ENCODE measurements at regions not wholly inside any gene's neighbourhood (a gene's known extent, or its start where the extent isn't known, plus 50 kb on each side); places are given as distances from the start of the nearest gene placed in this dataset.

GRCh38 chr12:19044430-19044829 lies 85.1 kb upstream of the PLEKHA5 start:
- no peak for DNase-seq
- Mint-ChIP-seq H3K27ac (no peak overlapping the region), H3K4me3 (no peak overlapping the region), H3K4me1 (peaks cover 2% of the 10 kb centered on the region), H3K36me3 (no peaks in the 10 kb centered on the region), H3K9me3 (no peaks in the 10 kb centered on the region), H3K27me3 (peaks cover 3% of the 10 kb centered on the region)

DNA sequence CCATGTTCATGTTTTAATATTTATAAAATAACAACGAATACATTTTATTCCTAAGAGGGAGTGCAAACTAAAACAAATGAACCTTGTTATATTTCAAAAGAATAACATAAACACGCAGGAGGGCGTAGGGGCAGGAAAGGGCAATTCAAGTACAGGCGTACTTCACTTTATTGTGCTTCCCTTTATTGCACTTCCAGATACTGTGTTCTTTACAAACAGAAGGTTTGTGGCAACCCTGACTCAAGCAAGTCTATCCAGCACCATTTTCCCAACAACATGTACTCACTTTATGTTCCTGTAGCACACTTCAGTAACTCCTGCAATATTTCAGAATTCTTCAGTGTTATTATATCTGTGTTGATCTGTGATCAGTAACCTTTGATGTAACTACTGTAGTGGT lies 84.6 kb upstream of the PLEKHA5 start:
- H3K36me3 Mint-ChIP-seq: no peaks in the 10 kb centered on the region
- H3K4me1 Mint-ChIP-seq: peaks cover 2% of the 10 kb centered on the region
- peaks cover 3% of the 10 kb centered on the region for H3K27me3 Mint-ChIP-seq
- DNase-seq: no peak
- no peak overlapping the region for H3K27ac Mint-ChIP-seq
- no peaks in the 10 kb centered on the region for H3K9me3 Mint-ChIP-seq
- H3K4me3 Mint-ChIP-seq: no peak overlapping the region

DNA sequence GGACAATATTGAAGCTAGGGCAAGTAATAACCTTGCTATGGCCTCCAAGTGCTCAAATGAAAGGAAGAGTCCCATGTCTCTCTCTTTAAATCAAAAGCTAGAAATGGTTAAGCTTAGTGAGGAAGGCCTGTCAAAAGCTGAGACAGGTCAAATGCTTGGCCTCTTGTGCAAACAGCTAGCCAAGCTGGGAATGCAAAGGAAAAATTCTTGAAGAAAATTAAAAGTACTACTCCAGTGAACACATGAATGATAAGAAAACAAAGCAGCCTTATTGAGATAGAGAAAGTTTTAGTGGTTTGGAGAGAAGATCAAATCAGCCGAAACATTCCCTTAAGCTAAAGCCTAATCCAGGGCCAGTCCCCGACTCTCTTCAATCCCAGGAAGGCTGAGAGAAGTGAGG lies 84.1 kb upstream of the PLEKHA5 start:
- Mint-ChIP-seq H3K36me3 (no peaks in the 10 kb centered on the region), H3K9me3 (no peaks in the 10 kb centered on the region), H3K27ac (no peak overlapping the region), H3K4me3 (no peak overlapping the region), H3K4me1 (peaks cover 2% of the 10 kb centered on the region), H3K27me3 (peaks cover 3% of the 10 kb centered on the region)
- no peak for DNase-seq

- H3K27me3 Mint-ChIP-seq: no peaks in the 10 kb centered on the region
- H3K9me3 Mint-ChIP-seq: no peaks in the 10 kb centered on the region
- no peak overlapping the region for H3K4me3 Mint-ChIP-seq
- H3K36me3 Mint-ChIP-seq: no peaks in the 10 kb centered on the region
- DNase-seq: no peak
- H3K4me1 Mint-ChIP-seq: peaks cover 2% of the 10 kb centered on the region
- H3K27ac Mint-ChIP-seq: no peak overlapping the region
These were observed 80.6 kb upstream of the PLEKHA5 start for GRCh38 chr12:19048943-19049342.

DNA sequence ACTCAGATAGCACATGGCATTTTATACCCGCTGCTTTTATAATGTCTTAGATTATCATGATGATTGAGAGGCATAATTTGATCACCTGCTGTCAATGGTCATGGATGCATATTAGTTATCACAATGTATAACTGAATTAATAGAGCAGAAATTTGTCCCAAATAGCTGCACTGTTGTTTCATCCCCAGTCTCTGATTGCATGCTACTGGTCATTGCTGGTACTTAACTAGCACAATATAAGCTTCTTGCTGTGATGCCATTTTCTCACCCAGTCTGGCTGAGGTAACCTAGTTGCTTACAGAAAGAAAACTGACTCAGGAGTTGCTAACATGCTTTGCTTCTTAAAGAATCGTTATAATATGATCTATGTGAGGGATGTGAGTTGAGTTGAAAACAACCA lies 76.8 kb upstream of the PLEKHA5 start:
- peaks cover 4% of the 10 kb centered on the region for H3K27me3 Mint-ChIP-seq
- no peak overlapping the region for H3K4me3 Mint-ChIP-seq
- H3K9me3 Mint-ChIP-seq: no peaks in the 10 kb centered on the region
- H3K27ac Mint-ChIP-seq: no peak overlapping the region
- H3K4me1 Mint-ChIP-seq: peaks cover 2% of the 10 kb centered on the region
- H3K36me3 Mint-ChIP-seq: no peaks in the 10 kb centered on the region
- DNase-seq: no peak

DNA sequence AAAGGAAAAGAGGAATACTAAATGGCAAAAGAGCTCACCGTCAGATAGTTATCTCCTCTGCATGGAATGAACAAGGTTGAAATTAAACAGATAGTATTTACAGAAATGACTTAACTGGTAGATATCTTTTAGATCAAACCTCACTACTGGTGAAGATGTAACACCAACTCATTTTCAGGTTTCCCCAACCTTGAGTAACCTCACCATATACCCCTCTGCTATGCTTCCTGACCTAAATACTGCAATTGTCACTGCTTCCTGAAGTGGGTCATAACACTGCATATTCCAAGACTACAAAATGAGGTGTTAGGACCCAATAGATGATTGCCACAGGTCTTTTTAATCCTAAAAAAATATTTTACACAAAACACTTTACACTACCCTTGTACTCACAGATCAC lies 76.3 kb upstream of the PLEKHA5 start:
- no peaks in the 10 kb centered on the region for H3K36me3 Mint-ChIP-seq
- H3K9me3 Mint-ChIP-seq: no peaks in the 10 kb centered on the region
- no peak for DNase-seq
- no peak overlapping the region for H3K27ac Mint-ChIP-seq
- no peak overlapping the region for H3K4me3 Mint-ChIP-seq
- H3K4me1 Mint-ChIP-seq: peaks cover 2% of the 10 kb centered on the region
- peaks cover 4% of the 10 kb centered on the region for H3K27me3 Mint-ChIP-seq

GRCh38 chr12:19054035-19054434 lies 75.5 kb upstream of the PLEKHA5 start:
- H3K4me1 Mint-ChIP-seq: peaks cover 2% of the 10 kb centered on the region
- H3K27ac Mint-ChIP-seq: no peak overlapping the region
- no peaks in the 10 kb centered on the region for H3K9me3 Mint-ChIP-seq
- no peak overlapping the region for H3K4me3 Mint-ChIP-seq
- DNase-seq: no peak
- no peaks in the 10 kb centered on the region for H3K36me3 Mint-ChIP-seq
- peaks cover 4% of the 10 kb centered on the region for H3K27me3 Mint-ChIP-seq

- H3K27ac Mint-ChIP-seq: no peak overlapping the region
- no peaks in the 10 kb centered on the region for H3K4me1 Mint-ChIP-seq
- H3K27me3 Mint-ChIP-seq: peaks cover 4% of the 10 kb centered on the region
- DNase-seq: no peak
- no peaks in the 10 kb centered on the region for H3K9me3 Mint-ChIP-seq
- H3K4me3 Mint-ChIP-seq: no peak overlapping the region
- no peaks in the 10 kb centered on the region for H3K36me3 Mint-ChIP-seq
These were observed 73.9 kb upstream of the PLEKHA5 start for GRCh38 chr12:19055589-19055988.

GRCh38 chr12:19058235-19059021 lies 71.1 kb upstream of the PLEKHA5 start:
- no peak overlapping the region for H3K27ac Mint-ChIP-seq
- H3K27me3 Mint-ChIP-seq: peaks cover 4% of the 10 kb centered on the region
- DNase-seq: no peak
- no peak overlapping the region for H3K4me3 Mint-ChIP-seq
- H3K9me3 Mint-ChIP-seq: no peaks in the 10 kb centered on the region
- no peaks in the 10 kb centered on the region for H3K4me1 Mint-ChIP-seq
- no peaks in the 10 kb centered on the region for H3K36me3 Mint-ChIP-seq

DNA sequence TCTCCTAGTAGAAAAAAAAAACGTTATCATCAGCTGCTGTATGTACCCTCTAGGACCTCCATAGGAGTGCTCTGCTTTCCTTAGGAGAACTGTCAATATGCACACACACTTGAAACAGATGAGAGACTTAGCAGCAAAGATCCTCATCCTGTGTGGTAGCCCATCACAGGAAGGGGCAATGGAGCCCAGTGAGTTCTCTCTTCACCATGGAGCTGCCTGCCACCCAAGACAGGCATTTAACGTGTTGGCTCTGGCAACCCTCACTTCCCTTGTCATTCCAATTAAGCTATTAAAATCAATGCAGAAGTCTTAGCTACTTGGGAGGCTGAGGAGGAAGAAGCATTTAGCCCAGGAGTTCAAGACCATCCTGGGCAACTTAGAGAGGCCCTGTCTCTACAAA lies 64.8 kb upstream of the PLEKHA5 start:
- DNase-seq: no peak
- no peaks in the 10 kb centered on the region for H3K9me3 Mint-ChIP-seq
- no peaks in the 10 kb centered on the region for H3K36me3 Mint-ChIP-seq
- H3K4me3 Mint-ChIP-seq: no peak overlapping the region
- H3K4me1 Mint-ChIP-seq: no peaks in the 10 kb centered on the region
- no peaks in the 10 kb centered on the region for H3K27me3 Mint-ChIP-seq
- H3K27ac Mint-ChIP-seq: no peak overlapping the region

- no peaks in the 10 kb centered on the region for H3K9me3 Mint-ChIP-seq
- no peak overlapping the region for H3K27ac Mint-ChIP-seq
- H3K4me1 Mint-ChIP-seq: no peaks in the 10 kb centered on the region
- H3K4me3 Mint-ChIP-seq: no peak overlapping the region
- H3K27me3 Mint-ChIP-seq: peaks cover under 1% of the 10 kb centered on the region
- no peak for DNase-seq
- H3K36me3 Mint-ChIP-seq: no peaks in the 10 kb centered on the region
These were observed 64.3 kb upstream of the PLEKHA5 start for GRCh38 chr12:19065223-19065622.

GRCh38 chr12:19065871-19066270 lies 63.7 kb upstream of the PLEKHA5 start:
- Mint-ChIP-seq H3K27ac (no peak overlapping the region), H3K4me1 (no peaks in the 10 kb centered on the region), H3K36me3 (no peaks in the 10 kb centered on the region), H3K27me3 (peaks cover 7% of the 10 kb centered on the region), H3K9me3 (no peaks in the 10 kb centered on the region), H3K4me3 (no peak overlapping the region)
- no peak for DNase-seq

DNA sequence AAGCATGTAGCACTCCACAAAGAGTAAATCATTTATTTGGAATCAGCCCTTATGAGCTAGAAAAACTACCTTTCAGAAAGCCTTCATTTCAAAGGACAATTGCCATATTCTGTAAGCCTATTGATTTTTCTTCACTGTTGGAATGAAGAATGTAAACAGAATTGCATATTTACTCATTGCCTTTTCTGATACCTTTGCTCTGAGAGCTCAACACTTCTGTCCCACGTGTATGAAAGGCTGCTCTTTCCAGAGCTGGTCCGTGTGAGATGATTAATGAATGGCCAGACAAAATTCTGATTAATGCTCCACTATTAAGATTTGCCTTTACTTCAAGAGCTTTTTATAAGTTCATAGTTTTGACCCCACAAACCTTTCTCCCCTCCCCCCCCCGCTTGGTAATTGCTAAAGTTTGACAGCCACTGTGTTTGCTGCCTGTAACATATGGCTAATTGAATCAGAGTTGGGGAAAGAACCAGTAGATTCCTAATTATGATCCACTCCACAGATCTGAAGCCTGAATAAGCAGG lies 63.0 kb upstream of the PLEKHA5 start:
- no peaks in the 10 kb centered on the region for H3K36me3 Mint-ChIP-seq
- H3K27me3 Mint-ChIP-seq: peaks cover 10% of the 10 kb centered on the region
- H3K27ac Mint-ChIP-seq: no peak overlapping the region
- DNase-seq: no peak
- H3K4me3 Mint-ChIP-seq: no peak overlapping the region
- H3K9me3 Mint-ChIP-seq: no peaks in the 10 kb centered on the region
- no peaks in the 10 kb centered on the region for H3K4me1 Mint-ChIP-seq

DNA sequence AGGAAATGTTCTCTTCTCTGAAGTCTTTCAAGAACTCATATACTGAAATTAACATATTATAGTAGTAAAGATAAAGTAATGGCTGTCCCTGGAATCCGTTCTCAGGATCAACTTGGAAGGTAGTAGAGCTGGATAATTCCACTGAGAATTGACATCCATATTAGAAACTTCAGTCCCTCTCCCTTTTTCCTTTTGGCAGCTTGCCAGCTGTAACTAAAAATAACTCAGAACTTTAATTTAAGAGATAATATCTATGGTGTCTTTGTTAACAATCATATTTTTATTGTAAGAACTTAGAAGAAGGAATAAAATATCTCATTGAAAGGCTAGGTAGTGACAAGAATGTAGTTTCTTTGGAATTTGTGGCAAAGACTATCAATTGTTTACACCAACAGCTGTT lies 61.4 kb upstream of the PLEKHA5 start:
- Mint-ChIP-seq H3K4me3 (no peak overlapping the region), H3K36me3 (no peaks in the 10 kb centered on the region), H3K27ac (no peak overlapping the region), H3K27me3 (peaks cover 10% of the 10 kb centered on the region), H3K9me3 (no peaks in the 10 kb centered on the region), H3K4me1 (no peaks in the 10 kb centered on the region)
- DNase-seq: no peak

DNA sequence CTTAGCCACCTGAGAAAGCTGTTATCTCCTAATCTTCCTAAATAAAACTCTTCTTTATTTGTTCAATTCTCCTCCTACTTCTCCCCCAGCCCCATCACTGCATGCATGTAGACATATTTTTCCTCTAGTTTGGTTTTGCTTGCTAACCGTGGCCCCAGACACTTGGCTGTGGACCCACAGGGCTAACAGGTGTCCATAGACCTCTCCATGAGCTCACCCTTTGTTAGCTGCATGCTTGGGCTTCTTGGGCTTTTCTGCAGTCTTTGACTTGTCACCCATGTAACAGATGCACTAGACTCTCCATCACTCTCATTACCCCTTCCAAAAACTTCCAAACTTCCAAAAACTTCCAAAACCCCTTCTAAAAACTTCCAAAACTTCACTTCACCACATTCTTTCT lies 59.2 kb upstream of the PLEKHA5 start:
- Mint-ChIP-seq H3K36me3 (no peaks in the 10 kb centered on the region), H3K27ac (no peak overlapping the region), H3K27me3 (peaks cover 10% of the 10 kb centered on the region), H3K9me3 (no peaks in the 10 kb centered on the region), H3K4me1 (no peaks in the 10 kb centered on the region), H3K4me3 (no peak overlapping the region)
- no peak for DNase-seq

GRCh38 chr12:19074700-19075099 lies 54.8 kb upstream of the PLEKHA5 start:
- H3K27me3 Mint-ChIP-seq: peaks cover 10% of the 10 kb centered on the region
- no peak overlapping the region for H3K4me3 Mint-ChIP-seq
- no peaks in the 10 kb centered on the region for H3K36me3 Mint-ChIP-seq
- H3K4me1 Mint-ChIP-seq: no peaks in the 10 kb centered on the region
- H3K9me3 Mint-ChIP-seq: no peaks in the 10 kb centered on the region
- H3K27ac Mint-ChIP-seq: no peak overlapping the region
- DNase-seq: no peak

Data from activated naive CD8-positive, alpha-beta T cell treated with anti-CD3 and anti-CD28 coated beads for 36 hours (primary cell).